ENCODE measurements at regions not wholly inside any gene's neighbourhood (a gene's known extent, or its start where the extent isn't known, plus 50 kb on each side); places are given as distances from the start of the nearest gene placed in this dataset.
A peak's percentile ranks its signal among the peaks of the same experiment; 100 is the strongest.

DNA sequence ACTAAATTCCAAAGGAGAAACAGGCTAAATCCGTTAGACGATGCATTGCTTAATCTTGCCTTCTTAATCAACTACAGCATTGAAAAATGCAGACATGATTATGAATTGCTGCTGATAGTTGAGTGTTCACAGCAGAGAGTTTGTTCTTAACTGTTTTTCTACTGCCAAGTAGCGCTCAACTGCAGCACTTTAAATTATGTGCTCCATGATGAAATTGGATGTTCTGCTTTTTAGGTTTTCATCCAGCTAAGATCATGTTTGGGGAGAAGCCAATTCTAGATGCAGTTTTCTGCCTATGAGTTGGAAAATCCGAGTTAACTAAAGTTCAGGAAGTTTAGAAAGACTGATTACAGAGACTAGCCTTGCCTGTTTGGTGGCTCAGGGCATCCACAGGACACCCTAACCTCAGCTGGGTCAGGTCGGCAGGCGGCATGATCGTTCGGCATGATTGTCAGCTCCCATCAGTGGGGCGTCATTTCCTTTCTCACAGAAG, 119.4 kb upstream of the PIEZO2 start:
- H3K9ac ChIP-seq (ENCODE audit: low read length in 5 of 5): no peak overlapping the region
- peak overlapping the region in 4 of 5 donors; percentile 4 to 38 (median 19) for H3K4me3 ChIP-seq (ENCODE audit: low read depth in 1 of 5, low read length in 5 of 5)
- peaks cover 0 to 4% (median 0%) of the 10 kb centered on the region in 5 donors for H3K9me3 ChIP-seq (ENCODE audit: control insufficient read depth in 5 of 5, low read length in 5 of 5)
- no peaks in the 10 kb centered on the region for H3K27me3 ChIP-seq (ENCODE audit: control insufficient read depth in 5 of 5, insufficient read depth in 4 of 5, low read length in 5 of 5)
- H3K27ac ChIP-seq (ENCODE audit: low read depth, low read length): no peak overlapping the region
- peaks cover 0 to 15% (median 13%) of the 10 kb centered on the region in 5 donors for H3K4me1 ChIP-seq (ENCODE audit: control insufficient read depth in 5 of 5, insufficient read depth in 5 of 5, low read length in 5 of 5)
- no peaks in the 10 kb centered on the region for H3K36me3 ChIP-seq (ENCODE audit: control insufficient read depth in 5 of 5, insufficient read depth in 5 of 5, low read length in 5 of 5)

DNA sequence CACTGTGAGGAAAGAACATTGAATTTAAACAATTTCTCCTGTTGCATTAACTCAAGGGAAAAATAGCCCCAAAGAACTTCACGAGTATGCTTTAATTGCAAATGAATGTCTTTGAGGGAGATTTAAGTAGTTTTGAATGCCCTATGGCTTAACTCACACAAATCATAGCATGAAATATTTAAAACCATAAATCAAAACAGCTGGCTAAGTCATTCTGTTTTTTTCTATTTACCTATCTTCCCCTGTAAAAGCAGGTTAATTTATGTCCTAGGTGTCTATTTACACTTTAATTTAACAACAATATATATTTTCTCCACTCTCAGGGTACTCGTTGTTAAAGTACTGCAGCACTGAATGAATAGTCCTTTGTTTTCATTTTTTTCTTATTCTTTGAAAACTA, 118.8 kb upstream of the PIEZO2 start:
- Histone ChIP-seq H3K27me3 (ENCODE audit: control insufficient read depth in 5 of 5, insufficient read depth in 4 of 5, low read length in 5 of 5) (no peaks in the 10 kb centered on the region), H3K4me3 (ENCODE audit: low read depth in 1 of 5, low read length in 5 of 5) (no peak overlapping the region), H3K9ac (ENCODE audit: low read length in 5 of 5) (no peak overlapping the region), H3K4me1 (ENCODE audit: control insufficient read depth in 5 of 5, insufficient read depth in 5 of 5, low read length in 5 of 5) (peaks cover 0 to 15% (median 13%) of the 10 kb centered on the region in 5 donors), H3K36me3 (ENCODE audit: control insufficient read depth in 5 of 5, insufficient read depth in 5 of 5, low read length in 5 of 5) (no peaks in the 10 kb centered on the region), H3K9me3 (ENCODE audit: control insufficient read depth in 5 of 5, low read length in 5 of 5) (peaks cover 0 to 8% (median 0%) of the 10 kb centered on the region in 5 donors), H3K27ac (ENCODE audit: low read depth, low read length) (no peak overlapping the region)

DNA sequence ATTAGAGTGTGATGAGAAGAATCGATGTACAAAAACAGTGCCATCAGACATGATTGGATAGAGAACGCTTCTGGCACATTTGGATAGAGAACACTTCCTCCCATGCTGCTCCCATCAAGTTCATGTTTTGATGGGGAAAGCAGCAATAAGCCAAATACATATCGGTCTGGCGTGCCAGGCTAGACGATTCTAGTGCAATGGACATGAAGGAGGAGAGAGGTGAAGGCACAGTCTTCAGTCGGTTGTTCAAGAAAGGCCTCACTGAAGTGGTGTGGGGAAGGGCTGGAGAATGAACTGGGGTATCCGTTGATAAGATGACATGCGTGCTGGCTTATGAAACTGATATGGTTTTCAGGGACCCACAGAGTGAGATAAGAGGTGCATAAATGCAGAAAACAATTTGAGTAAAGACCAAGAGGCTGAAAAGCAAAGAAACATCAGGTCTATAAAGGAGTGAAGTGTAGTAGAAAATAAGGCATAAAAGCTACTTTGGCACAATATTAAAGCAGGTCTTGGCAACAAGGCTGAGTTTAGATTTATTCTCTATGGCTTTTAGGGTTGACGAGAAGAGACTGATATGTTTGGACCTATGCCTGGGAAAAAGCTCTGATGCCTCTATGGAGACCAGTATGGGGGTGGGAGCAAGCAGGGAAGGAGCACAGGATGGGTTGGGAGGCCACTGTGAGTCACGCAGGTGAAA, 117.6 kb upstream of the PIEZO2 start:
- H3K27me3 ChIP-seq (ENCODE audit: control insufficient read depth in 5 of 5, insufficient read depth in 4 of 5, low read length in 5 of 5): no peaks in the 10 kb centered on the region
- no peak overlapping the region for H3K9ac ChIP-seq (ENCODE audit: low read length in 5 of 5)
- H3K4me1 ChIP-seq (ENCODE audit: control insufficient read depth in 5 of 5, insufficient read depth in 5 of 5, low read length in 5 of 5): peaks cover 0 to 15% (median 11%) of the 10 kb centered on the region in 5 donors
- peaks cover 0 to 8% (median 0%) of the 10 kb centered on the region in 5 donors for H3K9me3 ChIP-seq (ENCODE audit: control insufficient read depth in 5 of 5, low read length in 5 of 5)
- no peak overlapping the region for H3K27ac ChIP-seq (ENCODE audit: low read depth, low read length)
- no peaks in the 10 kb centered on the region for H3K36me3 ChIP-seq (ENCODE audit: control insufficient read depth in 5 of 5, insufficient read depth in 5 of 5, low read length in 5 of 5)
- H3K4me3 ChIP-seq (ENCODE audit: low read depth in 1 of 5, low read length in 5 of 5): no peak overlapping the region

DNA sequence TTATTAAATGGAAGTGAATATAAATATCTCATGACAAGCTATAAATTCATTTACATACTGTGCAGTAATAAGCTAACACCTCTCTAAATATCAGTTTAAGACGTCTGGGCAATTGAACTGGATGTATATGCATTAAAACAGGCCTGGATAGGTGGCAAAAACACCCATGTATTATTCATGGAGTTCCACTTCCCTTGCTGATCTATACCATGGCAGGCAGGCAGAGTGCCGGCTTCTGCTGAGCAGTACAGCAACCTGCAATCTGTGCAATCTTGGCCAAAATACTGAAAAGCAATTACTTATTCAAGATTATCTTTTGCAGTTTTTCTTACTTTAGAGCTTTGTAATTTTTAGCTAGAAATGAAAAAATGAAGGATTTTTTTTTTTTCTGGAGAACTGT, 112.1 kb upstream of the PIEZO2 start:
- H3K9me3 ChIP-seq (ENCODE audit: control insufficient read depth in 5 of 5, low read length in 5 of 5): peaks cover 0 to 8% (median 0%) of the 10 kb centered on the region in 5 donors
- no peak overlapping the region for H3K4me3 ChIP-seq (ENCODE audit: low read depth in 1 of 5, low read length in 5 of 5)
- no peaks in the 10 kb centered on the region for H3K27me3 ChIP-seq (ENCODE audit: control insufficient read depth in 5 of 5, insufficient read depth in 4 of 5, low read length in 5 of 5)
- no peaks in the 10 kb centered on the region for H3K36me3 ChIP-seq (ENCODE audit: control insufficient read depth in 5 of 5, insufficient read depth in 5 of 5, low read length in 5 of 5)
- H3K9ac ChIP-seq (ENCODE audit: low read length in 5 of 5): no peak overlapping the region
- peaks cover 0 to 12% (median 7%) of the 10 kb centered on the region in 5 donors for H3K4me1 ChIP-seq (ENCODE audit: control insufficient read depth in 5 of 5, insufficient read depth in 5 of 5, low read length in 5 of 5)
- no peak overlapping the region for H3K27ac ChIP-seq (ENCODE audit: low read depth, low read length)

DNA sequence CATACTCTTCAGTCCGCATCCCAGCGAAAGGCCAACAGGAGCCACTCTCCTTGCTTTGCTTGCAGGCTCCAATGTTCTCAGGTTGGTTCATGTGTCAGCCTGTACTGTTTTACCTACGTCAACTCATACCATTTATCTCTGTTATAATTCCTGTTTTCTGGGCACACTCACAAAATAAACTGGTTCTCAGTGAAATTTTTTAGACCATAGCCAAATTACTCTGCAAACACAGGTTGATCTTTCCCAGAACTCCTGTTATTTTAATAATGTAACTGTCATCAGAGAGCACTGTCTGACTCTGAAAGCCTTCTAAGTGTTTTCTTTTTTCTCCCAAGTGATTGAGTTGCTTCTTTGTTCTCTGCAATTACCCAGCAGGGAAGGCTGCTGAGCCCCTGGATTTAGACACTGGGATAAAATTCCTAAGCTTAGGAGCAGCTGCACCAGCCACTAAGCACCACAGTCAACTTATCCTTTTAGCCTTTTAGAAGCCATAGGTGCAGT, 111.6 kb upstream of the PIEZO2 start:
- Histone ChIP-seq H3K36me3 (ENCODE audit: control insufficient read depth in 5 of 5, insufficient read depth in 5 of 5, low read length in 5 of 5) (no peaks in the 10 kb centered on the region), H3K4me3 (ENCODE audit: low read depth in 1 of 5, low read length in 5 of 5) (no peak overlapping the region), H3K27ac (ENCODE audit: low read depth, low read length) (no peak overlapping the region), H3K27me3 (ENCODE audit: control insufficient read depth in 5 of 5, insufficient read depth in 4 of 5, low read length in 5 of 5) (no peaks in the 10 kb centered on the region), H3K4me1 (ENCODE audit: control insufficient read depth in 5 of 5, insufficient read depth in 5 of 5, low read length in 5 of 5) (peaks cover 0 to 12% (median 7%) of the 10 kb centered on the region in 5 donors), H3K9me3 (ENCODE audit: control insufficient read depth in 5 of 5, low read length in 5 of 5) (peaks cover 0 to 8% (median 0%) of the 10 kb centered on the region in 5 donors), H3K9ac (ENCODE audit: low read length in 5 of 5) (no peak overlapping the region)

DNA sequence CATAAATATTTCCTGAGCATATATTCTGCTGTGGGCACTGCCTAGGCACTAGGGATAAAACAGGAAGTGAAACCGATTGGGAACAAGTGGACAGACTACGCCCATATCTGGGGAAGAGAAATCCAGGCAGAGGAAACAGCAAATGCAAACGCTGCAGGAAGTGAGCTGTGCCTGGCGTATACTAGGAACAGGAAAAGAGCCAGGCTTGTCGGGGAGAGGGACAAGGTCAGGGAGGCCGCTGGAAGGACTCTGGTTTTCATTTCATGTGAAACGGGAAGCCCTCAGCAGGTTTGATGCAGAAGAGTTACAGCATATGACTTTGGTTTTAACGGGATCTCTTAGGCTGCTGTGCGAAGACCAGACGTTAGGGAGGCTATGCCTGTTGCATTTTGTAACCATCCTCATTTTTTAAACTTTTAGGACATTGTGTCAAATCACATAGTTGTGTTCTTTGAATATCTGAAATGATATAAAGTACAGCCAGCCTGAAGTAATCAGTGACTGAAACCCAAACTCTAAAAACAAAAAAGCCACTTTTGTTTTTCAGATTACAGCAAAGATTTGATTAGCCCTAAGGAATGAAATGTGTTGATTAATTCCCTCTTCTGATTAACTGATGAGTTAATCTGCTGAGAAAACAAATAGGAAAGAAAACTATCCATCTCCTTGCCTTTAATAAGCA, 110.2 kb upstream of the PIEZO2 start:
- no peaks in the 10 kb centered on the region for H3K36me3 ChIP-seq (ENCODE audit: control insufficient read depth in 5 of 5, insufficient read depth in 5 of 5, low read length in 5 of 5)
- H3K9me3 ChIP-seq (ENCODE audit: control insufficient read depth in 5 of 5, low read length in 5 of 5): peaks cover 0 to 8% (median 0%) of the 10 kb centered on the region in 5 donors
- H3K27me3 ChIP-seq (ENCODE audit: control insufficient read depth in 5 of 5, insufficient read depth in 4 of 5, low read length in 5 of 5): no peaks in the 10 kb centered on the region
- H3K4me3 ChIP-seq (ENCODE audit: low read depth in 1 of 5, low read length in 5 of 5): peak overlapping the region; percentile 4 to 45 (median 31)
- H3K4me1 ChIP-seq (ENCODE audit: control insufficient read depth in 5 of 5, insufficient read depth in 5 of 5, low read length in 5 of 5): peaks cover 0 to 12% (median 7%) of the 10 kb centered on the region in 5 donors
- H3K9ac ChIP-seq (ENCODE audit: low read length in 5 of 5): peak overlapping the region in 1 of 5 donors; percentile 32
- no peak overlapping the region for H3K27ac ChIP-seq (ENCODE audit: low read depth, low read length)

DNA sequence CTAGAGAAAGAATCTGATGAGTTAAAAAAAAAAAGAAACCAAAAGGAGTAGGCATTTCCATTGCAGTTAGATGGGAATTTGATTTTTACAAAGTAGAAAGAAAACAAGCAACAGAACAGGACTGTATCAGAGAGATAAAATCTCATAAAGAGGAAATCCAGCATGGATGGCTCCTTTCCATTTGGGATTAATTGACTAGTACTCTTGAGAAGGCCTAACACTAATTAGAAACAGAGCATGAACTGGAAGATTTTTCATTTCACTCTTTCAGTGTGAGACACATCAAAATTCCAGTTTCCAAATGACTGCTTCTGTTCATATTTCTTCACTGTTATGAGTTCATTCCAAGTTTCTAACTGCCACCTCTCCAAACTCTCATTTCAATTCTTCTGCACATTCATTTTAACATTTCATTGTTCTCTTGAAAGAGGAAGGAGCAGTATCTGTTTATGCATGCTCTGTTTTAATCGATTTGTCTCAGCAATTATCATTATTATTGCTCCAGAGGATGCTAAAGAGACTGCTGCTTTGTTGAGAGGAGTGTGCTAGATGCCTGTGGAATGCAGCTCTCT, 108.8 kb upstream of the PIEZO2 start:
- Histone ChIP-seq H3K4me3 (ENCODE audit: low read depth in 1 of 5, low read length in 5 of 5) (no peak overlapping the region), H3K9ac (ENCODE audit: low read length in 5 of 5) (no peak overlapping the region), H3K27ac (ENCODE audit: low read depth, low read length) (no peak overlapping the region), H3K9me3 (ENCODE audit: control insufficient read depth in 5 of 5, low read length in 5 of 5) (no peaks in the 10 kb centered on the region), H3K27me3 (ENCODE audit: control insufficient read depth in 5 of 5, insufficient read depth in 4 of 5, low read length in 5 of 5) (no peaks in the 10 kb centered on the region), H3K4me1 (ENCODE audit: control insufficient read depth in 5 of 5, insufficient read depth in 5 of 5, low read length in 5 of 5) (peaks cover 0 to 12% (median 7%) of the 10 kb centered on the region in 5 donors), H3K36me3 (ENCODE audit: control insufficient read depth in 5 of 5, insufficient read depth in 5 of 5, low read length in 5 of 5) (no peaks in the 10 kb centered on the region)

DNA sequence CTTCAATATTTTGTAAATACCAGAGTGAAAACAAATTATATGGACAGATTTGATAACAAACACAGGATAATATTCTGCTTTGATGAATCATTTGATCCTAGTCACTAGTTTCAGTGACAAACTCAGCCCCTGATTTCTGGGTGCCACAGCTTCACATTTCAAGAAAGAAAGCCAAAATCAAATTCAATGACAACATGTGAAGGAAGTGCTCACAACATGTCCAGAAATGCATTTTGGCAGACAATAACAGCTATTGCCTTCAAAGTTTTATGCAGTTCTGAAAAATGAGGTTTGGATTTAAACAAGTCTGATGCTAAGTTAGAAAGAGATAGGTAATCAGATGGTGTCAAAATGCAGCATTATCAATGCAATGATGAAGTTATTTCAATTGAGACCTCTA, 106.9 kb upstream of the PIEZO2 start:
- H3K27ac ChIP-seq (ENCODE audit: low read depth, low read length): no peak overlapping the region
- H3K4me1 ChIP-seq (ENCODE audit: control insufficient read depth in 5 of 5, insufficient read depth in 5 of 5, low read length in 5 of 5): peaks cover 0 to 17% (median 13%) of the 10 kb centered on the region in 5 donors
- H3K36me3 ChIP-seq (ENCODE audit: control insufficient read depth in 5 of 5, insufficient read depth in 5 of 5, low read length in 5 of 5): no peaks in the 10 kb centered on the region
- no peaks in the 10 kb centered on the region for H3K27me3 ChIP-seq (ENCODE audit: control insufficient read depth in 5 of 5, insufficient read depth in 4 of 5, low read length in 5 of 5)
- no peaks in the 10 kb centered on the region for H3K9me3 ChIP-seq (ENCODE audit: control insufficient read depth in 5 of 5, low read length in 5 of 5)
- H3K4me3 ChIP-seq (ENCODE audit: low read depth in 1 of 5, low read length in 5 of 5): no peak overlapping the region
- no peak overlapping the region for H3K9ac ChIP-seq (ENCODE audit: low read length in 5 of 5)

DNA sequence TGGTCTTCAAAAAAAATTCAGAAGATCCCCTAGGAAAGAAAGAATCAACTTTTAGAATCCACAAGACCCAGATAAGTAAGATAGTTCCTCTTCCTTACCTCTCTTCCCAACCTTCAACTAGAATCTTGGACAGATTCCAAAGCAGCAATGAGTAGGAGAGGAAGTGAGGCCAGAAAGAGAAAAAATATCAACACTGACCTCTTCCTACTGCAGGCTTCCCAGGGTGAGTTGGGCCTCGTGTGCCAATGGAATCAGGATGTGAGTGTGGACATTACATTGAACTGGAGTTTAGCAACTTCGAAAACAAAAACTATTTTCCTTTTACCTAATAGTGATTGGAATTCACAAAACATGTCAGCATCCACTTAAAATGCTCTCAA, 102.5 kb upstream of the PIEZO2 start:
- H3K4me3 ChIP-seq (ENCODE audit: low read depth in 1 of 5, low read length in 5 of 5): no peak overlapping the region
- H3K9me3 ChIP-seq (ENCODE audit: control insufficient read depth in 5 of 5, low read length in 5 of 5): no peaks in the 10 kb centered on the region
- no peaks in the 10 kb centered on the region for H3K27me3 ChIP-seq (ENCODE audit: control insufficient read depth in 5 of 5, insufficient read depth in 4 of 5, low read length in 5 of 5)
- H3K36me3 ChIP-seq (ENCODE audit: control insufficient read depth in 5 of 5, insufficient read depth in 5 of 5, low read length in 5 of 5): no peaks in the 10 kb centered on the region
- H3K4me1 ChIP-seq (ENCODE audit: control insufficient read depth in 5 of 5, insufficient read depth in 5 of 5, low read length in 5 of 5): peaks cover 0 to 13% (median 6%) of the 10 kb centered on the region in 5 donors
- H3K27ac ChIP-seq (ENCODE audit: low read depth, low read length): no peak overlapping the region
- no peak overlapping the region for H3K9ac ChIP-seq (ENCODE audit: low read length in 5 of 5)

All from subcutaneous abdominal adipose tissue (tissue), 5 donors.